ENCODE measurements at regions not wholly inside any gene's neighbourhood (a gene's known extent, or its start where the extent isn't known, plus 50 kb on each side); places are given as distances from the start of the nearest gene placed in this dataset.

DNA sequence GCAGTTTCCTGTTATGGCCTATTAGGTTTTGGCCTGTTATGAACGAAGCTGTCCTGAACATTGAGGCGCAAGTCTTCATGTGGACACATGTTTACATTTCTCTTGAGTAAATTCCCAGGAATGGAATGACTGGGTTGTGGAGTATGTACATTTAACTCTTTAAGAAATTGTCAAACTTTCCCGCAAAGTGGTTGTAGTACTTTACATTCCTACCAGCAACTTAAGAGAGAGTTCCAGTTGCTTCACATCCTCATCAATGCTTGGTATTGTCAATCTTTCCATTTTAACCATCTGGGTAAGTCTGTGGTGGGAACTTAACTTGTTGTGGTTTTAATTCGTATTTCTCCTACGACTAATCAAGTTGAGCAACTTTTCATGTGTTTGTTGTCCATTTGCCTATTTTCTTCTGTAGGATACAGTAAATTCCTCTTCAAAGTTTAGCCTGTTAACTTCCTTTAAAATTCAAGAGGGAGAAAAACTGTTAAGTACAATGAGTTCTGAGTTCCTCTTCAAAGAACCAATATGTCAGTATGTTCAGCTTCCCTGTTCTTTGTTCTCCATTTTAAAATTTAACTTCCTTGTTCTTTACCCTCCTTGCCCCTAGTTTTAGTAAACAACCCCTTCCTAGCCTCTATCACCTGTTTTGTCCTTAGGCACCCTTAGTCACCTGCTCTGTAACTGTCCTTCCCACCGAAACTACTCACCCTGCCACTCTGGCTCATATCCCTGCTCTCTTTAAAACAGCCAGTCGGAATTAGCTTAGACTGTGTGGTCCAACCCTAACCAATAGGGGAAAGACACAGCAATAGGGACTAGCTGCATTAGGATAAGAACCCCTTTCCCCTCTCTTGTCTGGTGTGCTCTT is 74.0 kb downstream of the FAM241B start:
- ChIA-PET POLR2A (no interaction called here), CTCF (ENCODE audit: low intra/inter-chr PET ratio, low total read pairs) (no interaction called here)
- intact Hi-C loops (cut with micrococcal nuclease; ENCODE audit: unreplicated experiment) (no loop called here), in situ Hi-C loops (cut with HindIII; ENCODE audit: extremely low pct_ligation_motif_present, low pct_unique_long_range_greater_than_20kb) (no loop called here)
- Histone ChIP-seq H3K4me2 (ENCODE audit: low read depth, low read length) (no peak overlapping the region), H3K36me3 (replicated peaks in 1 of 2; ENCODE audit: control insufficient read depth in 1 of 2, insufficient read depth in 2 of 2, low read length in 2 of 2) (no peaks in the 10 kb centered on the region), H3K9ac (ENCODE audit: insufficient read depth, low read depth, low read length) (no peak overlapping the region), H3K27me3 (ENCODE audit: control insufficient read depth in 1 of 2, insufficient read depth in 2 of 2, low read length in 2 of 2) (peaks cover 3 to 14% of the 10 kb centered on the region in 2 experiments; a peak in 2 of 5 replicates), H4K20me1 (ENCODE audit: insufficient read depth, low read length) (no peaks in the 10 kb centered on the region), H3K4me1 (ENCODE audit: insufficient read depth, low read length) (no peaks in the 10 kb centered on the region), H3K79me2 (ENCODE audit: insufficient read depth, low read length) (no peaks in the 10 kb centered on the region), H2AFZ (ENCODE audit: low read length) (no peak overlapping the region), H3K9me3 (ENCODE audit: low read length) (no peaks in the 10 kb centered on the region), H3K27ac (ENCODE audit: extremely low read length, insufficient read depth, low read length) (no peak overlapping the region), H3K4me3 (replicated peaks in 1 of 3; ENCODE audit: insufficient read depth in 1 of 3, low read depth in 2 of 3, low read length in 3 of 3) (no peak overlapping the region)
- no peak for ATAC-seq
- TF ChIP-seq KDM4B (CRISPR knock-in tag; IDR thresholded peaks at IDR 0.05): no peak
- no peak for TF ChIP-seq ZMAT3 (CRISPR knock-in tag; conservative IDR thresholded peaks at IDR 0.05)
- TF ChIP-seq FLYWCH1 (CRISPR knock-in tag; IDR thresholded peaks at IDR 0.05): no peak
- no peak for TF ChIP-seq HNF4G (IDR thresholded peaks at IDR 0.05; ENCODE audit: borderline replicate concordance, low read depth, low read length)
- no peak for TF ChIP-seq HNF4G (CRISPR knock-in tag; IDR thresholded peaks at IDR 0.05; ENCODE audit: borderline replicate concordance, low read depth)
- TF ChIP-seq, protein P1, sequence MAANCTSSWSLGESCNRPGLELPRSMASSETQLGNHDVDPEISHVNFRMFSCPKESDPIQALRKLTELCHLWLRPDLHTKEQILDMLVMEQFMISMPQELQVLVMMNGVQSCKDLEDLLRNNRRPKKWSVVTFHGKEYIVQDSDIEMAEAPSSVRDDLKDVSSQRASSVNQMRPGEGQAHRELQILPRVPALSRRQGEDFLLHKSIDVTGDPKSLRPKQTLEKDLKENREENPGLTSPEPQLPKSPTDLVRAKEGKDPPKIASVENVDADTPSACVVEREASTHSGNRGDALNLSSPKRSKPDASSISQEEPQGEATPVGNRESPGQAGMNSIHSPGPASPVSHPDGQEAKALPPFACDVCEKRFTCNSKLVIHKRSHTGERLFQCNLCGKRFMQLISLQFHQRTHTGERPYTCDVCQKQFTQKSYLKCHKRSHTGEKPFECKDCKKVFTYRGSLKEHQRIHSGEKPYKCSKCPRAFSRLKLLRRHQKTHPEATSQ (CRISPR knock-in tag; IDR thresholded peaks at IDR 0.05; ENCODE audit: borderline replicate concordance): no peak
- no peak for TF ChIP-seq ZNF792 (CRISPR knock-in tag; IDR thresholded peaks at IDR 0.05)
- TF ChIP-seq ZNF263 (CRISPR knock-in tag; IDR thresholded peaks at IDR 0.05): no peak
- no peak for TF ChIP-seq RFXANK (CRISPR knock-in tag; IDR thresholded peaks at IDR 0.05)
- no peak for TF ChIP-seq SIX1 (CRISPR knock-in tag; IDR thresholded peaks at IDR 0.05; ENCODE audit: borderline replicate concordance)
- TF ChIP-seq, protein P2, sequence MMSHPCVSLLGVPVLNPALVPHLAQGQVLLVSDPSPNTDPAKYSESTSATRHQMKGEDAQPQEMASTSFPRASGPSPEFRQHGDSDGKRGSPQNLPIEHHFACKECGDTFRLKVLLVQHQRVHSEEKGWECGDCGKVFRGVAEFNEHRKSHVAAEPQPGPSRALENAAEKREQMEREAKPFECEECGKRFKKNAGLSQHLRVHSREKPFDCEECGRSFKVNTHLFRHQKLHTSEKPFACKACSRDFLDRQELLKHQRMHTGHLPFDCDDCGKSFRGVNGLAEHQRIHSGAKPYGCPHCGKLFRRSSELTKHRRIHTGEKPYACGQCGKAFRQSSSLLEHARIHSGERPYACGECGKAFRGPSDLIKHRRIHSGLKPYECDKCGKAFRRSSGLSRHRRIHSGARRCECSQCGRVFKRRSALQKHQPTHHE (CRISPR knock-in tag; IDR thresholded peaks at IDR 0.05; ENCODE audit: borderline replicate concordance): no peak
- no peak for TF ChIP-seq KDM5B (CRISPR knock-in tag; IDR thresholded peaks at IDR 0.05; ENCODE audit: borderline replicate concordance)
- TF ChIP-seq, protein P3, sequence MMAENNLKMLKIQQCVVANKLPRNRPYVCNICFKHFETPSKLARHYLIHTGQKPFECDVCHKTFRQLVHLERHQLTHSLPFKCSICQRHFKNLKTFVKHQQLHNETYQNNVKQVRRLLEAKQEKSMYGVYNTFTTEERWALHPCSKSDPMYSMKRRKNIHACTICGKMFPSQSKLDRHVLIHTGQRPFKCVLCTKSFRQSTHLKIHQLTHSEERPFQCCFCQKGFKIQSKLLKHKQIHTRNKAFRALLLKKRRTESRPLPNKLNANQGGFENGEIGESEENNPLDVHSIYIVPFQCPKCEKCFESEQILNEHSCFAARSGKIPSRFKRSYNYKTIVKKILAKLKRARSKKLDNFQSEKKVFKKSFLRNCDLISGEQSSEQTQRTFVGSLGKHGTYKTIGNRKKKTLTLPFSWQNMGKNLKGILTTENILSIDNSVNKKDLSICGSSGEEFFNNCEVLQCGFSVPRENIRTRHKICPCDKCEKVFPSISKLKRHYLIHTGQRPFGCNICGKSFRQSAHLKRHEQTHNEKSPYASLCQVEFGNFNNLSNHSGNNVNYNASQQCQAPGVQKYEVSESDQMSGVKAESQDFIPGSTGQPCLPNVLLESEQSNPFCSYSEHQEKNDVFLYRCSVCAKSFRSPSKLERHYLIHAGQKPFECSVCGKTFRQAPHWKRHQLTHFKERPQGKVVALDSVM (CRISPR knock-in tag; IDR thresholded peaks at IDR 0.05): no peak
- 3% methylated on average over 7 of the region's 7 CpGs for WGBS (ENCODE audit: low lambda C conversion rate)
- FAIRE-seq: no peak
- no peak for DNase-seq (ENCODE audit: low spot score)
- no TSS peak for BruUV-seq (replicated peaks)
